IPS-15b (cell line): ENCODE measurements at regions not wholly inside any gene's neighbourhood (a gene's known extent, or its start where the extent isn't known, plus 50 kb on each side); places are given as distances from the start of the nearest gene placed in this dataset.

Experiments
- H3K27me3 ChIP-seq: one replicate; pipeline ENCODE4 v1.6.1; 2013; ENCODE audit warnings: low read length; ENCODE audit not compliant: control insufficient read depth, insufficient read depth
- H3K36me3 ChIP-seq: one replicate; pipeline ENCODE4 v1.6.1; 2013; ENCODE audit warnings: low read length; ENCODE audit not compliant: control insufficient read depth, insufficient read depth
- H3K4me1 ChIP-seq: one replicate; pipeline ENCODE4 v1.6.1; 2013; ENCODE audit warnings: mild to moderate bottlenecking, low read length; ENCODE audit not compliant: control insufficient read depth, insufficient read depth
- H3K4me3 ChIP-seq: one replicate; pipeline ENCODE4 v1.5.1; 2013; ENCODE audit warnings: low read depth, low read length
- H3K9ac ChIP-seq: one replicate; pipeline ENCODE4 v1.6.1; 2013; ENCODE audit warnings: low read depth, mild to moderate bottlenecking, low read length
- H3K9me3 ChIP-seq: one replicate; pipeline ENCODE4 v1.6.1; 2013; ENCODE audit warnings: mild to moderate bottlenecking, low read length; ENCODE audit not compliant: control insufficient read depth, insufficient read depth

GRCh38 chr15:70213794-70214193, 116.1 kb upstream of the TLE3 start:
- H3K9ac ChIP-seq: no peak overlapping the region
- H3K27me3 ChIP-seq: peaks cover 2% of the 10 kb centered on the region
- no peak overlapping the region for H3K4me3 ChIP-seq

GRCh38 chr15:70212963-70213315, 115.2 kb upstream of the TLE3 start:
- no peaks in the 10 kb centered on the region for H3K9me3 ChIP-seq
- no peak overlapping the region for H3K4me3 ChIP-seq
- H3K4me1 ChIP-seq: no peaks in the 10 kb centered on the region
- H3K36me3 ChIP-seq: no peaks in the 10 kb centered on the region
- no peak overlapping the region for H3K9ac ChIP-seq
- peaks cover 2% of the 10 kb centered on the region for H3K27me3 ChIP-seq

More at GRCh38 chr15:70213794-70214193, 116.1 kb upstream of the TLE3 start:
- Histone ChIP-seq H3K36me3 (no peaks in the 10 kb centered on the region), H3K9me3 (no peaks in the 10 kb centered on the region), H3K4me1 (no peaks in the 10 kb centered on the region)

- no peaks in the 10 kb centered on the region for H3K4me1 ChIP-seq
Measured at GRCh38 chr15:70212286-70212962, 114.7 kb upstream of the TLE3 start.

GRCh38 chr15:70210528-70210927, 112.8 kb upstream of the TLE3 start:
- Histone ChIP-seq H3K9me3 (no peaks in the 10 kb centered on the region), H3K4me1 (no peaks in the 10 kb centered on the region), H3K4me3 (no peak overlapping the region), H3K36me3 (no peaks in the 10 kb centered on the region), H3K9ac (no peak overlapping the region), H3K27me3 (peaks cover 2% of the 10 kb centered on the region)

More at GRCh38 chr15:70212286-70212962, 114.7 kb upstream of the TLE3 start:
- H3K9ac ChIP-seq: no peak overlapping the region
- peaks cover 2% of the 10 kb centered on the region for H3K27me3 ChIP-seq
- H3K4me3 ChIP-seq: no peak overlapping the region
- no peaks in the 10 kb centered on the region for H3K9me3 ChIP-seq
- H3K36me3 ChIP-seq: no peaks in the 10 kb centered on the region

GRCh38 chr15:70210076-70210475, 112.4 kb upstream of the TLE3 start:
- Histone ChIP-seq H3K36me3 (no peaks in the 10 kb centered on the region), H3K27me3 (peaks cover 2% of the 10 kb centered on the region)

GRCh38 chr15:70209499-70209898, 111.8 kb upstream of the TLE3 start:
- H3K9me3 ChIP-seq: no peaks in the 10 kb centered on the region
- peaks cover 2% of the 10 kb centered on the region for H3K27me3 ChIP-seq
- H3K9ac ChIP-seq: no peak overlapping the region
- H3K4me3 ChIP-seq: no peak overlapping the region
- H3K4me1 ChIP-seq: no peaks in the 10 kb centered on the region
- no peaks in the 10 kb centered on the region for H3K36me3 ChIP-seq

More at GRCh38 chr15:70210076-70210475, 112.4 kb upstream of the TLE3 start:
- Histone ChIP-seq H3K9ac (no peak overlapping the region), H3K4me1 (no peaks in the 10 kb centered on the region), H3K9me3 (no peaks in the 10 kb centered on the region), H3K4me3 (no peak overlapping the region)

- no peaks in the 10 kb centered on the region for H3K9me3 ChIP-seq
- H3K27me3 ChIP-seq: peaks cover 2% of the 10 kb centered on the region
- no peak overlapping the region for H3K9ac ChIP-seq
- no peaks in the 10 kb centered on the region for H3K4me1 ChIP-seq
- H3K36me3 ChIP-seq: no peaks in the 10 kb centered on the region
- no peak overlapping the region for H3K4me3 ChIP-seq
Measured at GRCh38 chr15:70208332-70208731, 110.6 kb upstream of the TLE3 start.

- no peak overlapping the region for H3K4me3 ChIP-seq
- peaks cover 2% of the 10 kb centered on the region for H3K27me3 ChIP-seq
- H3K4me1 ChIP-seq: no peaks in the 10 kb centered on the region
- no peak overlapping the region for H3K9ac ChIP-seq
- no peaks in the 10 kb centered on the region for H3K9me3 ChIP-seq
- no peaks in the 10 kb centered on the region for H3K36me3 ChIP-seq
Measured at GRCh38 chr15:70206668-70207067, 109.0 kb upstream of the TLE3 start.

GRCh38 chr15:70204652-70205051, 106.9 kb upstream of the TLE3 start:
- Histone ChIP-seq H3K9me3 (no peaks in the 10 kb centered on the region), H3K27me3 (peaks cover 2% of the 10 kb centered on the region), H3K9ac (no peak overlapping the region), H3K4me1 (no peaks in the 10 kb centered on the region), H3K4me3 (no peak overlapping the region), H3K36me3 (no peaks in the 10 kb centered on the region)

- H3K4me3 ChIP-seq: no peak overlapping the region
- H3K4me1 ChIP-seq: peaks cover 4% of the 10 kb centered on the region
- peaks cover 2% of the 10 kb centered on the region for H3K27me3 ChIP-seq
- no peaks in the 10 kb centered on the region for H3K9me3 ChIP-seq
- H3K36me3 ChIP-seq: no peaks in the 10 kb centered on the region
- no peak overlapping the region for H3K9ac ChIP-seq
Measured at GRCh38 chr15:70203981-70204560, 106.4 kb upstream of the TLE3 start.

GRCh38 chr15:70202756-70203155, 105.0 kb upstream of the TLE3 start:
- Histone ChIP-seq H3K36me3 (no peaks in the 10 kb centered on the region), H3K4me3 (no peak overlapping the region), H3K9ac (no peak overlapping the region), H3K27me3 (peaks cover 2% of the 10 kb centered on the region), H3K9me3 (no peaks in the 10 kb centered on the region), H3K4me1 (peaks cover 7% of the 10 kb centered on the region)

- Histone ChIP-seq H3K27me3 (peaks cover 2% of the 10 kb centered on the region), H3K9me3 (no peaks in the 10 kb centered on the region), H3K36me3 (no peaks in the 10 kb centered on the region), H3K4me3 (no peak overlapping the region), H3K4me1 (peaks cover 12% of the 10 kb centered on the region), H3K9ac (no peak overlapping the region)
Measured at GRCh38 chr15:70201425-70201775, 103.7 kb upstream of the TLE3 start.
